ENCODE measurements at regions not wholly inside any gene's neighbourhood (a gene's known extent, or its start where the extent isn't known, plus 50 kb on each side); places are given as distances from the start of the nearest gene placed in this dataset.
"Not testable (repeated sequence)": the region's sequence is repeated elsewhere in the genome, so short reads cannot be mapped to it uniquely, and the experiment has no call there.

- DNase-seq, result no peak
These were observed 320.9 kb upstream of the CDH5 start for GRCh38 chr16:66045626-66046025.

- DNase-seq, result no peak
These were observed 321.9 kb upstream of the CDH5 start for GRCh38 chr16:66044556-66044955.

GRCh38 chr16:66044089-66044488 lies 322.4 kb upstream of the CDH5 start:
- DNase-seq, result no peak

- DNase-seq, result no peak
These were observed 323.2 kb upstream of the CDH5 start for GRCh38 chr16:66043326-66043725.

GRCh38 chr16:66042341-66042740 lies 324.1 kb upstream of the CDH5 start:
- no peak for DNase-seq

GRCh38 chr16:66041907-66042306 lies 324.6 kb upstream of the CDH5 start:
- DNase-seq, result no peak

GRCh38 chr16:66039793-66040192 lies 326.7 kb upstream of the CDH5 start:
- DNase-seq, result no peak

GRCh38 chr16:66036793-66037715 lies 329.4 kb upstream of the CDH5 start:
- DNase-seq, result no peak

GRCh38 chr16:66036184-66036583 lies 330.3 kb upstream of the CDH5 start:
- no peak for DNase-seq

GRCh38 chr16:66035096-66035495 lies 331.4 kb upstream of the CDH5 start:
- DNase-seq, result no peak

- no peak for DNase-seq
These were observed 333.6 kb upstream of the CDH5 start for GRCh38 chr16:66032841-66033240.

GRCh38 chr16:66030036-66030435 lies 336.5 kb upstream of the CDH5 start:
- DNase-seq, result no peak

GRCh38 chr16:66028510-66029216 lies 337.8 kb upstream of the CDH5 start:
- DNase-seq, result no peak

GRCh38 chr16:66026787-66027330 lies 339.6 kb upstream of the CDH5 start:
- no peak for DNase-seq

- DNase-seq, result no peak
These were observed 340.3 kb upstream of the CDH5 start for GRCh38 chr16:66026211-66026610.

GRCh38 chr16:66025751-66026150 lies 340.7 kb upstream of the CDH5 start:
- DNase-seq, result no peak

GRCh38 chr16:66024567-66024966 lies 341.9 kb upstream of the CDH5 start:
- DNase-seq, result not testable (repeated sequence)

GRCh38 chr16:66023481-66023880 lies 343.0 kb upstream of the CDH5 start:
- no peak for DNase-seq

GRCh38 chr16:66020642-66021041 lies 345.8 kb upstream of the CDH5 start:
- DNase-seq, result no peak

- no peak for DNase-seq
These were observed 346.4 kb upstream of the CDH5 start for GRCh38 chr16:66020046-66020445.

GRCh38 chr16:66019502-66019901 lies 347.0 kb upstream of the CDH5 start:
- not testable (repeated sequence) for DNase-seq

GRCh38 chr16:66014221-66014620 lies 352.3 kb upstream of the CDH5 start:
- no peak for DNase-seq

GRCh38 chr16:66013486-66013885 lies 353.0 kb upstream of the CDH5 start:
- DNase-seq, result no peak

- no peak for DNase-seq
These were observed 358.4 kb upstream of the CDH5 start for GRCh38 chr16:66008136-66008535.

Data from C1 segment of cervical spinal cord (tissue), 14 donors.